ENCODE measurements at regions not wholly inside any gene's neighbourhood (a gene's known extent, or its start where the extent isn't known, plus 50 kb on each side); places are given as distances from the start of the nearest gene placed in this dataset.

DNA sequence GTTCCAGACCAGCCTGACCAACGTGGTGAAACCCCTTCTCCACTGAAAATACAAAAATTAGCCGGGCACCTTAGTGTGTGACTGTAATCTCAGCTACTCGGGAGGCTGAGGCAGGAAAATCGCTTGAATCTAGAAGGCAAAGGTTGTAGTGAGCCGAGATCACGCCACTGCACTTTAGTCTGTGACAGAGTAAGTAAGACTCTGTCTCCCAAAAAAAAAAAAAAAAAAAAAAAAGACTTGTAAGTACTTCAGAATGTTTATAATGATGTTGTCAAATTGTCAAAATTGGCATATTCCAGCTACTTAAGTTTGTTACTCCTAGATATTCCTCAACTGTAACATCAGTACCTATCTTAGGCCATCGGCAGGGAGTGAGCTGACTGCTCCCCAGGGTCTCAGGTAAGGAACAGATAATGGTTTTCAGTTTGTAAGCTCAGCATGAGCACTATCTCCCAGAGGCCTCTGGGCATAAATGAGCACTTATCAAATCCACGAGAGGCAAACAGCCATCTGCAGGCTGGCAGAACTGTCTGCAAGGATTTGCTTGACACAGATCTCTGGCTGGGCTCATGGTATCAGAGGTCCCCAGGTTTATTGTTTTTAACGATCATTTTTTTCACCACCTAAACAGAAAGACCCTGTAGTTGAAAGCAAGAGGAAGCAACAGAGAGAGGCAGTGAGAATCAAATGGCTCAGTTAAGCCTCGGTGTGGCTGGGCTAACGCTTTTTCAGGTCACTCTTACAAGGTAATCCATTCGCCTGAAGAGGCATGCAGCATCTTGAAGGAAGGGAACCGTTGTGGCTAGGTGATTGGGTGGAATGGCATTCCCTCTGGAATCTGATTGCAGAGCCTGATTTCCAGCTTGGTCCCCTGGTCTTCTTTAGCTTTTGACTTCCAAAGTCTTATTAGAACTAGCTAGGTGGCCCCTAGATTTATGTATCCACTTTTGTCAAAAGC, 115.9 kb downstream of the LY86 start:
- no peak for DNase-seq (ENCODE audit: low spot score)

GRCh38 chr6:6705061-6705425, 116.5 kb downstream of the LY86 start:
- DNase-seq (ENCODE audit: low spot score) = no peak

- no peak for DNase-seq (ENCODE audit: low spot score)
Measured at GRCh38 chr6:6705915-6706675, 117.6 kb downstream of the LY86 start.

DNA sequence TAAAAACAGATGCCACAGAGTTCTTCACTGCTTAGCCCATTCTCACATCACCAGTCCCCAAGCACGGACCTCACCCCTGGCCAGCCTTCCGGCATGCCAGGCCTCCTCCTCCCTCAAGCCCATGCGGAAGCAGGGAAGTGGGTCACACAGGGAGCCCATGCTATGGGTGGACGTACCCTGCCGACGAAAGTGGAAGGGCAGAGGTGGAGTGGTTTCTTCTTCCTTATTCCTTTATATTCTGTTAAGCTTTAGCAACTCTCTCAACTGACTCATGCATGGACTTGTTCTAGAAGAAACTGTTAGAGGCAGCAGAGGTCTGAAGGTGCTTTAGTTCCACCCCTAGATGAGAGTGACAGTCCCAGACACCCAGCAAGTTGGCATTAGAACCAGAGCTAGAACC, 118.6 kb downstream of the LY86 start:
- DNase-seq (ENCODE audit: low spot score) = no peak

DNA sequence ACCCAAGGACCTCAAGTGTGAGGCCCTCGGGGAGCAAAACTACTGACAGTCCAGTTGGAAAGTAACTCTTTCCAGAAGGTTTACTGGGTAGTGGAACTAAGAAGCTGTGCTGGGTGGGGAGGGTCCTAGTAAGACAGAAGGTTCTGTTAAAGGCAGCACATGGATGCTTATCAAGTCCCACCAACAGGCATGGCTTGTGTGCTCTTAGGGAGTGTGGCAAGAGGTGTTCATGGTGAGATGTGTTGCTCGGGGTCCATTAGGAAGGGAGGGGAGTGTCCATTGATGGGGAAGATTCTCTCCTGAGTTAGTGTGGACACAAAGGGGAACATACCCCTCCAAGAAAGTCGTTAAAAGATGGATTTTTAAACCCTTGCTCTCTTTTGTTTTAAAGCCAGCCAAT, 120.6 kb downstream of the LY86 start:
- DNase-seq (ENCODE audit: low spot score) = no peak

- DNase-seq (ENCODE audit: low spot score) = no peak
Measured at GRCh38 chr6:6711031-6711785, 122.7 kb downstream of the LY86 start.

- DNase-seq (ENCODE audit: low spot score) = no peak
Measured at GRCh38 chr6:6711832-6712448, 123.4 kb downstream of the LY86 start.

GRCh38 chr6:6712449-6713403, 124.2 kb downstream of the LY86 start:
- no peak for DNase-seq (ENCODE audit: low spot score)

- no peak for DNase-seq (ENCODE audit: low spot score)
Measured at GRCh38 chr6:6713657-6714056, 125.1 kb downstream of the LY86 start.

DNA sequence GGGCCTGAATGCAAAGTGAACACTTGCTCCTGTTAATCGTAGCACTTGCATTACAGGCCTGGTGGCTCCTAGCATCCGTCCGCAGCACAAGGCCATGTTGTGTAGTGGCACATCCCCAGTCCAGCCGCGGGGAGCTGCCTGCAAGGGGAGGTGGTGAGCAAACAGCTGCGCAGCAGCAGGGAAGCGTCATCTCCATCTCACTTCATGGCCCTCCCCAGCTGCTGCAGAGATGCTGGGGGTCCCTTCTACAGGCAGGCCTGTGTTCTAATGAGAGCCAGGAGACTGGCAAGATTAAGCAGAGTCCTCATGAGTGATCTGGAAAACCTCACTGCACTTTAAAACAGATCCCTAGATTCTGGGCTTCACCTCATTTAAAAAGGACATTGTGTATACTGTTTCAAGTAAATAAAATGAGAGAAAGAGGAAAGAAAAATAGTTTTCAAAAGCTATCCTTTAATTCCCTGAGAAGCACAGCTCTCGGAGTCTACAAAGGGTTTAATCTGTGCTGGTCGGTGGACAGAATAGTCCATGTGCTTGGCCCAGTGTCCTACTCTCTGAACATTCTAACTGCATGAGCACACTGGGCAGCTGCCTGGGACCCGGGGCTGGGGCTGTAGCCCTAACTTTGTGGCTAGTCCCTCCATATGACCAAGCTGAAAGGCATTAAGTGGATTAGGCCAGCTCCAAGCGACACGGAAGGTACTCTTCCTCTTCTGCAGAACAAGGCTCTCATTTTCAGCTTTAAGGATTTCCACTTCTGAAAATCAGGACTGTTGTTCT, 125.8 kb downstream of the LY86 start:
- no peak for DNase-seq (ENCODE audit: low spot score)

DNA sequence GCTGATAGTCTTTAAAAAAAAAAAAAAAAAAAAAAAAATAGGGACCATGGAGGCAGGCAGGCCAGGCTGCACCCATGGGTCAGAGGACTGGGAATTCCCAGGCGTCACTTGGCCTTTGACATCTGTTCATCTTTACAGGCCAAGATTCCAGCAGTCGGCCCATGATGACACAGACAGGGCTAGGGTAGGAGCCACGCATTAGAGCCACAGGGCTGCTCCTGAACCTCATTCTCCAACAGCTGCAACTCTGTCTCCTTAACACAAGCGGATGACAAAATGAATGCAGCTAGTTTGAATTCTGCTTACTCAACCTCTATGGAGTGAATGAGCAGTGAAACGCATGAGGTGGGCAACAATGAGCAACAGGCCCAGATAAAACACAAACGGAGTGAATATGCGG, 126.4 kb downstream of the LY86 start:
- no peak for DNase-seq (ENCODE audit: low spot score)

- no peak for DNase-seq (ENCODE audit: low spot score)
Measured at GRCh38 chr6:6715465-6715864, 126.9 kb downstream of the LY86 start.

GRCh38 chr6:6716998-6717763, 128.7 kb downstream of the LY86 start:
- no peak for DNase-seq (ENCODE audit: low spot score)

DNA sequence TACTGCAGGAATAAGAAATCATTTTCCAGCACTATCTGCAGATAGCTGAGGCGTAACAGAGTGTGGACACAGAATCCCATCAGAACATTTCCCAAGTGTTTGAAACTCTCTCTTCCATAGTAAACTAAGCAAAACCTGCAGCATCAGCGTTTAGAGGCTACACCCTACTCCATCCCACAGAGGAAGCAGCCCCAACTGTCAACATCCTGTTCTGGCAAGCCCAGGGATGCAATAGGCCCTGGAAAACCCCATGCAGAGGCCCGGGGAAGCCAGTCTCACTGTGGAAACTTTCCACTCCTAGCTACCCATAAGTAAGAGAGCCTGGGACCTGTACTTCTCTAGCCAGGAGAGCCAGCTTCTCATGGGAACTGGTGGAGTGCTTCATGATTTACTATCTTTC, 129.4 kb downstream of the LY86 start:
- DNase-seq (ENCODE audit: low spot score) = no peak

DNA sequence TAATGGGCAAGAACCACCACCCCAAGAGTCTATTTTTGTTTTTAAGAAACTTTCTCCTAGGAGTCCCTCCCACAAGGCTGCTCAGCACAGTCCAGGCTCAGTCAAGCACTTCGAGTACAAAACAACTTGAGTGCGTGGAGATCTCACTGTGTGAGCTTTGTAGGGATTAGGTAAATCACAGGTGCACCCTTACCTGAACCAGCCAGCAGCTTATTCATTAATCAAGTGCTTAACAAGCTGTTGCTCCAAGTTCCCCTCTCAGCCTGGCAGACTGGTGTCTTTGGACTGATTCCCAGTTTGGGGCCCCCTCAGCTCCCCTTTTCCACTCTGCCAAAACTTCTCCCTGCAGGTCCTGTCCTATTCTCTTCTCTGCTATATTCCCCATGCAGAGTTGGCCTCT, 133.1 kb downstream of the LY86 start:
- no peak for DNase-seq (ENCODE audit: low spot score)

DNA sequence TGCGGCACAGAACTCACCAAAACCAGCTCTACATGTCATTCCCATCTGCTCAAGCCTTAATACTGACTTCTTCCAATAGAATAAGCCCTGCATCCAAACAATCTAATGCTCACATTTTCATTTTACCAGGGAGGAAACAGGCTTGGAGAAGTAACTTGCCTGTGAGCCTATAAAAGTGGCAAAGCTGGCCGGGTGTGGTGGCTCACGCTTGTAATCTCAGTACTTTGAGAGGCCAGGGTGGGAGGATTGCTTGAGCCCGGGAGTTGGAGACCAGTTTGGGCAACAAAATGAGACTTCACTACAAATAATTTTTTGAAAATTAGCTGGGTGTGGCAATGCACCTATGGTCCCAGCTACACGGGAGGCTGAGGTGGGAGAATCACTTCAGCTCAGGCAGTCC, 133.7 kb downstream of the LY86 start:
- no peak for DNase-seq (ENCODE audit: low spot score)

DNA sequence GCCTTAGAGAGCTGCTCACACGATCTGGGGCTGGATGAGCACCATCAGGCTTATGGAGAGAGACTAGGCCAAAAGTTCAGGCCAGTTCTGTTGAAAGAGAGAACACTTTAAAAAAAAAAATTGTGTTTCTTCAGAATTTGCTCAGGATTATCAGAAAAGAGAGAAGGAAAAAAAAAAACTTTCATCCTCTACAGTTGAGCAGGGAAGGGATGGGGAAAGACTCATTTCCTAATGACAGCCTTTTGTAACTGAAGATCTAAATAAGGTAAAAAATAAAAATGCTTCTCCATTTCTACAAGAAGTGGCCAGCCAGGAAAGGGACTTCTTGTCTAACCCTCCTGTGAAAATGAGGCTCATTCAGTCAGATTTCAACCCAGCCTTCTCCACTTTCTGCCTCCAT, 134.8 kb downstream of the LY86 start:
- no peak for DNase-seq (ENCODE audit: low spot score)

DNA sequence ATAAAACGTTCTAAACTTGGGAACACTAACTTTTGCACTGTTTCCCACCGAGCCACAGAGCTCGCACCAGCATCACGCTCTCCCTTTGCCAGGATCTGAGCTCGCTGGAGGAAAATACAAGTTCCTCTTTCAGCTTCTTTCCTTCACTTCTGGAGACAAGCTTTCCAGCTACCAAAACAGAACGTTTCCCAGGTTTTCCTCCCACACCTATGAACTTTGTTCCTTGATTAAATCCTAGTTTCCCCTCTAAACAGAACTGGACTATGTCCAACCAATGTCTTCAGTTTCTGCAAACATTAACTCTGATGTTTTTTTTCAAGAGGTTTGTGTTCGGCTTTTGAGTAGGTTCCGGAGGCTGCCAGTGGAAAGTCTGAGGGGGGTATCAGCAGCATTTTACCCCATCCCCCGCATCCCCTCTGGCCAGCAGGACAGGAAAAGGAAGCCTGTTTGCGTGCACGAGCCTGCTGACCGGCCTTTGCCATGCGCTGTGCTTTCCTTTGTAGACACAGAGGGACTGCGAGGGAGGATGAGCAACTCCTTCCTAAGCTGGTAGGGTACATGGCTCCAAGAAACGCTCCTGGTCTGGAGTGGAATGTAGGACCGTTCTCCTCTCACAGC, 135.5 kb downstream of the LY86 start:
- no peak for DNase-seq (ENCODE audit: low spot score)

Data from CD4-positive, alpha-beta T cell treated with Interleukin-15 for 4 hours (primary cell).